PC-9 (cell line): ENCODE measurements at regions not wholly inside any gene's neighbourhood (a gene's known extent, or its start where the extent isn't known, plus 50 kb on each side); places are given as distances from the start of the nearest gene placed in this dataset.
"Not testable (repeated sequence)": the region's sequence is repeated elsewhere in the genome, so short reads cannot be mapped to it uniquely, and the experiment has no call there.

Source experiments
- BruUV-seq: library from RNA; stranded (reverse); fragments of 400-500 nt; replicated peaks from 2 replicates; lab custom pipeline; 2021; lab: Mats Ljungman, UMichigan
- CTCF ChIA-PET: fragments of 300-600 bp; sonication (Branson Sonifier 250); formaldehyde crosslinking; loops from one replicate; lab custom pipeline; 2022; ENCODE audit warnings: antibody characterized with exemption; lab: Charles Lee
- POLR2A ChIA-PET: fragments of 300-600 bp; sonication (Branson Sonifier 250); formaldehyde crosslinking; loops from one replicate; lab custom pipeline; 2022; ENCODE audit warnings: antibody characterized with exemption; ENCODE audit not compliant: unreplicated experiment; lab: Charles Lee
- DNase-seq, 2 experiments: peaks; one replicate each; pipeline versions ENCODE4 v3.0.0 to v3.0.0-alpha.2; 2015 to 2022; ENCODE audit warnings: mixed read lengths in 1 of 2
- H2AFZ ChIP-seq: fragments of 200-600 bp; sonication (generic); 2 replicates; pipeline ENCODE4 v1.8.1; 2017; ENCODE audit warnings: antibody characterized with exemption
- H3F3A ChIP-seq: fragments of 200-600 bp; sonication (generic); 2 replicates; pipeline ENCODE4 v1.8.1; 2017; ENCODE audit warnings: antibody characterized with exemption, mild to moderate bottlenecking, low read depth; ENCODE audit not compliant: insufficient read depth
- H3K27ac ChIP-seq: fragments of 200-600 bp; sonication (generic); 2 replicates; pipeline ENCODE4 v1.6.1; 2016; ENCODE audit warnings: mixed run types
- H3K27me3 ChIP-seq: fragments of 200-600 bp; sonication (generic); 2 replicates; pipeline ENCODE4 v1.6.1; 2016; ENCODE audit warnings: low read depth, mixed run types; ENCODE audit not compliant: insufficient read depth
- H3K36me3 ChIP-seq: fragments of 200-600 bp; sonication (generic); 2 replicates; pipeline ENCODE4 v1.6.1; 2016; ENCODE audit warnings: low read depth, mixed run types
- H3K4me1 ChIP-seq: fragments of 200-600 bp; sonication (generic); replicated peaks from 2 replicates; pipeline ENCODE4 v1.6.1; 2016; ENCODE audit warnings: mixed run types; ENCODE audit not compliant: insufficient read depth
- H3K4me2 ChIP-seq: fragments of 200-600 bp; sonication (generic); 2 replicates; pipeline ENCODE4 v1.6.1; 2017; ENCODE audit warnings: mixed run types
- H3K4me3 ChIP-seq: fragments of 200-600 bp; sonication (generic); 2 replicates; pipeline ENCODE4 v1.6.1; 2016; ENCODE audit warnings: mixed run types
- H3K79me2 ChIP-seq: fragments of 200-600 bp; sonication (generic); 2 replicates; pipeline ENCODE4 v1.6.1; 2017; ENCODE audit warnings: low read depth, mixed run types
- H3K9me2 ChIP-seq: fragments of 200-600 bp; sonication (generic); 2 replicates; pipeline ENCODE4 v1.8.1; 2017; ENCODE audit warnings: mild to moderate bottlenecking; ENCODE audit not compliant: insufficient read depth
- H3K9me3 ChIP-seq: fragments of 200-600 bp; sonication (generic); 2 replicates; pipeline ENCODE4 v1.8.1; 2016; ENCODE audit warnings: low read depth; ENCODE audit not compliant: insufficient read depth
- H4K20me1 ChIP-seq: fragments of 200-600 bp; sonication (generic); 2 replicates; pipeline ENCODE4 v1.8.1; 2017; ENCODE audit not compliant: insufficient read depth
- CTCF ChIP-seq: fragments of 200-600 bp; sonication (generic); conservative IDR thresholded peaks from 2 replicates; pipeline ENCODE4 v1.6.1; 2017; ENCODE audit warnings: mixed run types, antibody characterized with exemption, mild to moderate bottlenecking, moderate library complexity
- EZH2 ChIP-seq: fragments of 200-600 bp; sonication (generic); IDR thresholded peaks from 2 replicates; pipeline ENCODE4 v1.8.0; 2017; ENCODE audit warnings: antibody characterized with exemption, low read depth
- intact Hi-C: fragments of 100-400 bp; cut with micrococcal nuclease; formaldehyde crosslinking; loops from one replicate; pipeline ENCODE4 v1.10.0; 2022; ENCODE audit not compliant: unreplicated experiment

DNA sequence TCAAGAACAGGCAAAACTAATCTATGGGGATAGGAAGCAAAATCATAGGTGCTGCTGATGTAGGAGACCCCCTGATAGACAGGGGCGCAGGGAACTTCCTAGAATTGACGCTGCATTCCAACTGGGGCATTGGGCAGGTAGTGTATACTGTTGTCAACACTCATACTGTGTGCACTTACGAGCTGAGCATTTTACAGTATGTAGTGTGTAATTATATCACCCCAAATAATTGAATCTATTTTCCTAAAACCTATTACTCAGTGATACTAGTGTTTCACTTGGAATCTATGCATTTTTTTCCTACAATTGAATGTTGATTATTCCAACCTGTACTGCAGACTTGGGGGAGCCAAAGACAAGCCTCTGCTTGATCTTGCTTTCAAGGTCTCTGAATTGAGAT is 207.0 kb upstream of the PRKCQ start:
- no peak overlapping the region for H3K4me3 ChIP-seq

DNA sequence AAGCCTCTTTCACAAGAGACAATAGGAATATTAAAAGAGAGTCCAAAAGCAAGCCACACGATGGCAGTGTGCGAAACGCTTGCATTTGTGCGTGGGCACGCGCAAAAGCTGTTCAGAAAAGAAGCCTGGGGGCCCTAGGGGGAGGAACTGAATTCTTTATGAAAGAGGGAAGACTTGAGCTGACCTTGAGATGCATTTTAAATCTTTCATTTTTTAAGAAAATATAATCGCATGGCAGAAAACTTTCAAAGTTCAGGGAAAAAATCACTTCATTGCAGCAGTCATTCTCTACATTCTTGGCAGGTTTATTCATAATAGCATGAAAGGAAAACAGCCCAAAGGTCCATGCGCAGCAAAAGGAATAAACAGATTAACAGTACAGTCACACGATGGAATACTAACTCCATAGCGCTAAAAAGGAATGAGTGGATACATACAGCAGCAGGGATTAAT is 206.5 kb upstream of the PRKCQ start:
- Histone ChIP-seq H3K9me2 (no peaks in the 10 kb centered on the region), H3K4me2 (no peak overlapping the region)

More for the DNA sequence above, 207.0 kb upstream of the PRKCQ start:
- BruUV-seq = no TSS peak
- no peaks in the 10 kb centered on the region for H3F3A ChIP-seq
- intact Hi-C loops = no loop called here
- no peaks in the 10 kb centered on the region for H3K27me3 ChIP-seq
- POLR2A ChIA-PET = no interaction called here
- no peak for TF ChIP-seq CTCF
- no peaks in the 10 kb centered on the region for H3K79me2 ChIP-seq
- no peaks in the 10 kb centered on the region for H3K9me3 ChIP-seq
- H3K4me2 ChIP-seq = no peak overlapping the region
- H2AFZ ChIP-seq = no peak overlapping the region
- H3K27ac ChIP-seq = no peak overlapping the region
- no peaks in the 10 kb centered on the region for H4K20me1 ChIP-seq
- no peak for DNase-seq
- H3K36me3 ChIP-seq = no peaks in the 10 kb centered on the region
- H3K4me1 ChIP-seq = no peaks in the 10 kb centered on the region
- H3K9me2 ChIP-seq = no peaks in the 10 kb centered on the region
- CTCF ChIA-PET = no interaction called here

GRCh38 chr10:6784429-6784828 is 204.4 kb upstream of the PRKCQ start:
- H3K9me3 ChIP-seq, H3K79me2 ChIP-seq, DNase-seq, H3K27me3 ChIP-seq, H3K4me3 ChIP-seq, H3K9me2 ChIP-seq, H3K4me2 ChIP-seq, H3K36me3 ChIP-seq, H3K27ac ChIP-seq, H2AFZ ChIP-seq, H3K4me1 ChIP-seq, H3F3A ChIP-seq, BruUV-seq, H4K20me1 ChIP-seq, intact Hi-C loops, POLR2A ChIA-PET: not testable (repeated sequence)
- CTCF ChIA-PET = interaction anchor here (0.6 kb wide), 1 partner anchor 26 kb away, joined by 3 read pairs; no protein-coding TSS in a partner anchor

More for the DNA sequence above, 206.5 kb upstream of the PRKCQ start:
- TF ChIP-seq EZH2 (no peak), CTCF (no peak)
- Histone ChIP-seq H3K9me3 (no peaks in the 10 kb centered on the region), H3K4me1 (no peaks in the 10 kb centered on the region), H3K27ac (no peak overlapping the region), H3K36me3 (no peaks in the 10 kb centered on the region), H3F3A (no peaks in the 10 kb centered on the region), H3K4me3 (no peak overlapping the region), H4K20me1 (no peaks in the 10 kb centered on the region), H3K79me2 (no peaks in the 10 kb centered on the region), H3K27me3 (no peaks in the 10 kb centered on the region), H2AFZ (no peak overlapping the region)
- POLR2A ChIA-PET = no interaction called here
- no TSS peak for BruUV-seq
- intact Hi-C loops = no loop called here
- CTCF ChIA-PET = no interaction called here
- DNase-seq = no peak

GRCh38 chr10:6783471-6783870 is 203.4 kb upstream of the PRKCQ start:
- BruUV-seq = no TSS peak

More at GRCh38 chr10:6783471-6783870, 203.4 kb upstream of the PRKCQ start:
- Histone ChIP-seq H3K79me2 (no peaks in the 10 kb centered on the region), H3K27me3 (no peaks in the 10 kb centered on the region), H3K4me2 (no peak overlapping the region), H3K9me2 (no peaks in the 10 kb centered on the region), H3F3A (0 out of 2 replicates have a peak, but pooled peaks cover 3% of the 10 kb centered on the region), H2AFZ (no peak overlapping the region), H4K20me1 (no peaks in the 10 kb centered on the region), H3K36me3 (no peaks in the 10 kb centered on the region), H3K27ac (no peak overlapping the region), H3K9me3 (no peaks in the 10 kb centered on the region), H3K4me3 (no peak overlapping the region), H3K4me1 (peaks cover 10% of the 10 kb centered on the region)
- intact Hi-C loops = no loop called here
- no peak for DNase-seq
- ChIA-PET POLR2A (no interaction called here), CTCF (interaction anchor here (1.1 kb wide), 1 partner anchor 62 kb away, joined by 3 read pairs; no protein-coding TSS in a partner anchor)
- no peak for TF ChIP-seq CTCF
- no peak for TF ChIP-seq EZH2
